WTC11 (cell line): ENCODE measurements at regions not wholly inside any gene's neighbourhood (a gene's known extent, or its start where the extent isn't known, plus 50 kb on each side); places are given as distances from the start of the nearest gene placed in this dataset.

ENCODE experiments used
- CREB1 ChIP-seq: sonication (generic); formaldehyde crosslinking; IDR thresholded peaks from 2 replicates; pipeline ENCODE4 v1.8.0; 2023; ENCODE audit warnings: mild to moderate bottlenecking, missing genetic modification reagents
- GABPB1 ChIP-seq: sonication (generic); formaldehyde crosslinking; IDR thresholded peaks from 2 replicates; pipeline ENCODE4 v1.8.1; 2023; ENCODE audit warnings: mild to moderate bottlenecking, missing genetic modification reagents
- JUN ChIP-seq: sonication (generic); formaldehyde crosslinking; IDR thresholded peaks from 2 replicates; pipeline ENCODE4 v1.8.0; 2023; ENCODE audit warnings: mild to moderate bottlenecking, missing genetic modification reagents
- PREB ChIP-seq: sonication (generic); formaldehyde crosslinking; IDR thresholded peaks from 2 replicates; pipeline ENCODE4 v1.8.1; 2022; ENCODE audit warnings: mild to moderate bottlenecking, missing genetic modification reagents, moderate library complexity, borderline replicate concordance
- STAT6 ChIP-seq: sonication (generic); formaldehyde crosslinking; conservative IDR thresholded peaks from 2 replicates; pipeline ENCODE4 v1.8.1; 2023; ENCODE audit warnings: mild to moderate bottlenecking, low read depth, missing genetic modification reagents, moderate library complexity
- TEAD4 ChIP-seq: sonication (generic); formaldehyde crosslinking; IDR thresholded peaks from 2 replicates; pipeline ENCODE4 v1.8.0; 2022; ENCODE audit warnings: mild to moderate bottlenecking, missing genetic modification reagents
- ZNF232 ChIP-seq: sonication (generic); formaldehyde crosslinking; IDR thresholded peaks from 2 replicates; pipeline ENCODE4 v1.8.0; 2022; ENCODE audit warnings: mild to moderate bottlenecking, missing genetic modification reagents
- ZNF263 ChIP-seq: sonication (generic); formaldehyde crosslinking; IDR thresholded peaks from 2 replicates; pipeline ENCODE4 v1.8.1; 2022; ENCODE audit warnings: low read depth, mild to moderate bottlenecking, moderate library complexity, missing genetic modification reagents
- ZNF416 ChIP-seq: fragments of 250-450 bp; sonication (Bioruptor Pico); IDR thresholded peaks from 2 replicates; pipeline ENCODE4 v1.9.0; 2021; ENCODE audit warnings: mild to moderate bottlenecking, inconsistent platforms
- TF ChIP-seq, protein P1 (sequence below): fragments of 200-600 bp; IDR thresholded peaks from 2 replicates; pipeline ENCODE4 v1.8.0; 2022; ENCODE audit warnings: antibody characterized with exemption
- TF ChIP-seq, protein P2 (sequence below): sonication (generic); formaldehyde crosslinking; IDR thresholded peaks from 2 replicates; pipeline ENCODE4 v1.8.1; 2022; ENCODE audit warnings: missing genetic modification reagents, borderline replicate concordance
- TF ChIP-seq, protein P3 (sequence below): sonication (generic); formaldehyde crosslinking; IDR thresholded peaks from 2 replicates; pipeline ENCODE4 v1.8.1; 2022; ENCODE audit warnings: mild to moderate bottlenecking, moderate library complexity, missing genetic modification reagents

DNA sequence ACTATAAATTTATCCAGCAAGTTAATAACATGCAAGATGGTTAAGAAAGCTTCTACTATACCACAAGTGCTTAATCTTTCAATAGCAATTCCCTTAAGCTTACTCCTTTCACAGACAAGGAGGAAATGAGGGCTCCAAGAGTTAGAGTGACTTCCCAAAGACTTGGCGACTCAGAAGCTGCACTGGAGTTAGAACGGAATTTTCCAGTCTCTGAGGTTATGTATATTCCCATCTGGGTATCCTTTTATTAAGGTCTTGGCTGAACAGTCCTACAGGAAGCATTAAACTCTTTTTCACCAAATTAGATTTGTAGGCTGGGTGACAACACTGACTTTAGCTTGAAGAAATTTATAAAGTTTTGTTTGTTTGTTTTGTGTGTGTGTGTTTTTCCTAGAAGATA, 256.9 kb upstream of the DPP10 start:
- TF ChIP-seq, protein P1, sequence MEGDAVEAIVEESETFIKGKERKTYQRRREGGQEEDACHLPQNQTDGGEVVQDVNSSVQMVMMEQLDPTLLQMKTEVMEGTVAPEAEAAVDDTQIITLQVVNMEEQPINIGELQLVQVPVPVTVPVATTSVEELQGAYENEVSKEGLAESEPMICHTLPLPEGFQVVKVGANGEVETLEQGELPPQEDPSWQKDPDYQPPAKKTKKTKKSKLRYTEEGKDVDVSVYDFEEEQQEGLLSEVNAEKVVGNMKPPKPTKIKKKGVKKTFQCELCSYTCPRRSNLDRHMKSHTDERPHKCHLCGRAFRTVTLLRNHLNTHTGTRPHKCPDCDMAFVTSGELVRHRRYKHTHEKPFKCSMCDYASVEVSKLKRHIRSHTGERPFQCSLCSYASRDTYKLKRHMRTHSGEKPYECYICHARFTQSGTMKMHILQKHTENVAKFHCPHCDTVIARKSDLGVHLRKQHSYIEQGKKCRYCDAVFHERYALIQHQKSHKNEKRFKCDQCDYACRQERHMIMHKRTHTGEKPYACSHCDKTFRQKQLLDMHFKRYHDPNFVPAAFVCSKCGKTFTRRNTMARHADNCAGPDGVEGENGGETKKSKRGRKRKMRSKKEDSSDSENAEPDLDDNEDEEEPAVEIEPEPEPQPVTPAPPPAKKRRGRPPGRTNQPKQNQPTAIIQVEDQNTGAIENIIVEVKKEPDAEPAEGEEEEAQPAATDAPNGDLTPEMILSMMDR = no peak
- no peak for TF ChIP-seq PREB (CRISPR knock-in tag)
- TF ChIP-seq, protein P2, sequence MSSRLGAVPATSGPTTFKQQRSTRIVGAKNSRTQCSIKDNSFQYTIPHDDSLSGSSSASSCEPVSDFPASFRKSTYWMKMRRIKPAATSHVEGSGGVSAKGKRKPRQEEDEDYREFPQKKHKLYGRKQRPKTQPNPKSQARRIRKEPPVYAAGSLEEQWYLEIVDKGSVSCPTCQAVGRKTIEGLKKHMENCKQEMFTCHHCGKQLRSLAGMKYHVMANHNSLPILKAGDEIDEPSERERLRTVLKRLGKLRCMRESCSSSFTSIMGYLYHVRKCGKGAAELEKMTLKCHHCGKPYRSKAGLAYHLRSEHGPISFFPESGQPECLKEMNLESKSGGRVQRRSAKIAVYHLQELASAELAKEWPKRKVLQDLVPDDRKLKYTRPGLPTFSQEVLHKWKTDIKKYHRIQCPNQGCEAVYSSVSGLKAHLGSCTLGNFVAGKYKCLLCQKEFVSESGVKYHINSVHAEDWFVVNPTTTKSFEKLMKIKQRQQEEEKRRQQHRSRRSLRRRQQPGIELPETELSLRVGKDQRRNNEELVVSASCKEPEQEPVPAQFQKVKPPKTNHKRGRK = no peak
- TF ChIP-seq ZNF232 (CRISPR knock-in tag) = no peak
- TF ChIP-seq, protein P3, sequence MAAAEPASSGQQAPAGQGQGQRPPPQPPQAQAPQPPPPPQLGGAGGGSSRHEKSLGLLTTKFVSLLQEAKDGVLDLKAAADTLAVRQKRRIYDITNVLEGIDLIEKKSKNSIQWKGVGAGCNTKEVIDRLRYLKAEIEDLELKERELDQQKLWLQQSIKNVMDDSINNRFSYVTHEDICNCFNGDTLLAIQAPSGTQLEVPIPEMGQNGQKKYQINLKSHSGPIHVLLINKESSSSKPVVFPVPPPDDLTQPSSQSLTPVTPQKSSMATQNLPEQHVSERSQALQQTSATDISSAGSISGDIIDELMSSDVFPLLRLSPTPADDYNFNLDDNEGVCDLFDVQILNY = no peak
- no peak for TF ChIP-seq STAT6 (CRISPR knock-in tag)
- TF ChIP-seq TEAD4 (CRISPR knock-in tag) = no peak
- no peak for TF ChIP-seq JUN (CRISPR knock-in tag)
- TF ChIP-seq GABPB1 = no peak
- no peak for TF ChIP-seq ZNF263 (CRISPR knock-in tag)
- TF ChIP-seq ZNF416 (CRISPR knock-in tag) = no peak
- TF ChIP-seq CREB1 = no peak
